ENCODE measurements at regions not wholly inside any gene's neighbourhood (a gene's known extent, or its start where the extent isn't known, plus 50 kb on each side); places are given as distances from the start of the nearest gene placed in this dataset.

DNA sequence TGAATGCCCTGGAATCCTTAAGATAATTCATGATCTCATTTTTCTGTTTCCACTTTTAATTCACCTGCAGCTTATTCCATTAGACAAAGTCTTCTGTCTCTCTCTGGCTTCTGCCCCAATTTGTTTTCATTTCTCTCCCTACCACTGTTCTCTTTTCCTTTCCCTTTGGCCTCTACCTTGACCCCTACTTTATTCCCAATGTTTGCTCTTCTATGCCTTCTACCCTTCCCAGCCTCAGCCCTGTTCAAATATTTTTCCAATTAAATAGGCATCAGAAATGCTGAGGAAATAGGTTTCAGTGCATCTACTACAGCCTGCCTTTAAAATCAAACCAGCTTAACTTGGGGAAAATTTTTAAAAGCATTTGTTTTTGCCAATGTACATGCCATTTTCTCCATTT lies 443.7 kb upstream of the CWC22 start:
- TF ChIP-seq, protein P1, sequence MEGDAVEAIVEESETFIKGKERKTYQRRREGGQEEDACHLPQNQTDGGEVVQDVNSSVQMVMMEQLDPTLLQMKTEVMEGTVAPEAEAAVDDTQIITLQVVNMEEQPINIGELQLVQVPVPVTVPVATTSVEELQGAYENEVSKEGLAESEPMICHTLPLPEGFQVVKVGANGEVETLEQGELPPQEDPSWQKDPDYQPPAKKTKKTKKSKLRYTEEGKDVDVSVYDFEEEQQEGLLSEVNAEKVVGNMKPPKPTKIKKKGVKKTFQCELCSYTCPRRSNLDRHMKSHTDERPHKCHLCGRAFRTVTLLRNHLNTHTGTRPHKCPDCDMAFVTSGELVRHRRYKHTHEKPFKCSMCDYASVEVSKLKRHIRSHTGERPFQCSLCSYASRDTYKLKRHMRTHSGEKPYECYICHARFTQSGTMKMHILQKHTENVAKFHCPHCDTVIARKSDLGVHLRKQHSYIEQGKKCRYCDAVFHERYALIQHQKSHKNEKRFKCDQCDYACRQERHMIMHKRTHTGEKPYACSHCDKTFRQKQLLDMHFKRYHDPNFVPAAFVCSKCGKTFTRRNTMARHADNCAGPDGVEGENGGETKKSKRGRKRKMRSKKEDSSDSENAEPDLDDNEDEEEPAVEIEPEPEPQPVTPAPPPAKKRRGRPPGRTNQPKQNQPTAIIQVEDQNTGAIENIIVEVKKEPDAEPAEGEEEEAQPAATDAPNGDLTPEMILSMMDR (IDR thresholded peaks at IDR 0.05) = no peak
- no peak for TF ChIP-seq POLR2A (IDR thresholded peaks at IDR 0.05)
